ENCODE measurements at regions not wholly inside any gene's neighbourhood (a gene's known extent, or its start where the extent isn't known, plus 50 kb on each side); places are given as distances from the start of the nearest gene placed in this dataset.

DNA sequence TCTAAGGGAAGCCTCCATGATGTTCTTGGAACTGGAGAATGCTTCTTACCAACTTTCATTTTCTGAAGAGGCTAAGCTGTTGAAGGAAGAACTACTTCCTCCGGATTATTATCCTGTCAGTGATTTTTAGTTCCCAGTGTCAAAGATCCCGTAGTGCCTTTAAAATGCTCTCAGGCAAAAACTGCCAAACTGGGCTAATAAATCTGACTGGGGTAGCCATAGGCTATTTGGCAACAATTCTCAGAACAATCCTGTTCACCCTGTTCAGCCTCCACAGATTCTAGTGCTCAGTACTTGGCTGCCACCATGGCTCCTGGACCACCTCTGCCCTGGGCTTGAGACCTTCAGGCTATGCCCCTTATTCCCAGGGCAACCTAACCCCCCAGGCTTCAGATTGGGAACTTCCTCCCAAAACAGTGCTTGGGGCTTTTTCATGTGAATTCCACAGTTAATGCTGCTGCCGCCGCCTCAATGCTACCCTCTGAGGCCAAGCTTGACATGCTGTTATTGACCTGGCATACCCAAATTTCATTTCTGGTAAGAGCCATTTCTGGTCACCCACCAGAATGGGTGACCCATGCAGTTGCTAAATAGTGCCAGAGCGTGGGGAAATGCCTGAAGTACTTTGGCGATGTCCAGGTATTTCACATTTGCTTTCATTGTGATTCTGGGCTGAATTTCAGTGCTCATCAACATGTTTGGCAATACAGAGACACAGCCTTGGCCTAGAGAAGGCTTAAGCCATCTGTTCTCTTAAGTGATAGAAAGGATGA lies 110.0 kb upstream of the ARHGAP5 start:
- DNase-seq, result no peak

DNA sequence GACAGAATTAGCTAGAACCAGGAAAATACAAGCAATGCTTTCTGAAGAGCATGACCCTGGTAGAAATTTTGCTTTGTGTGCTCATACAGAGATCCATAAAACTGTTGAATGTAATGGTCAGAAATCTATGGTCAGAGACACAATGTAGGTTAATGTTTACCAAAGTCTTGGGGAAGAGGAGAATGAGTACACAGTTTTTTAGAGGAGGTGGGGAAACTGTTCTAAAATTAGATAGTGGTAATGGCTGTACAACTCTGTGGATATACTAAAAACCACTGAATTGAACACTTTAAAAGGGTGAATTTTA lies 109.5 kb upstream of the ARHGAP5 start:
- DNase-seq, result no peak

DNA sequence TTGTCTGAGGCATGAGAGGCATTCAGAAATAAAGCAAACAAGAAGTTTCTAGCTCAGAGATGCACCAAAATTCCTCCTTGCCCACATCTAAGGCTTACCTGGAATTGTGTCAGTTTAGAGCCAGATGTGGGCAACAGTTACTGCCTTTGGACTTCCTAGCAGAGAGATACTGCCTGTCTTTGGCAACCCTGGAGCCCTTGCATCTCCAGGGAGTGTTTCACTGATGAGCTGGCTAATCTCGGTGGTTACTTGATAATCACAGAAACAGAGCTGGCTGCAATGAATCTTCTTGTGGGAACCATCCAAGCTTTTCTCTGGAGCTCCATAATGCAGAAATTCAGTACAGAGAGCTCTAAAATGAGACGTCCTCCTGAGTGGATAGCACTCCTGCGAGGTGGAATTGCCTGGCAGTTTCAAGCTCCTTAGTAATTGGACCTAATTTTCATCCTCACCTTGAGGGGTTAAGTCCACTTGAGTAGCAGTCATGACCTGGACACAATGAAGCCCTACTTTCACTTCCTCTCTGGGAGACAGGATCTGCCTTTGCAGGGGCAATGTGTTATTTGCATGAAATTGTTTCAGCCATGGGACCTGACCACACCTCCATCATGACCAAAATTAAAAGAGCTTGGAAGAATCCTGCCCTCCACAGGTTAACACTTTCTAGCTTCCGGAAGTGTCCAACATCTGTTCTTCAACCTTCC lies 108.8 kb upstream of the ARHGAP5 start:
- no peak for DNase-seq

DNA sequence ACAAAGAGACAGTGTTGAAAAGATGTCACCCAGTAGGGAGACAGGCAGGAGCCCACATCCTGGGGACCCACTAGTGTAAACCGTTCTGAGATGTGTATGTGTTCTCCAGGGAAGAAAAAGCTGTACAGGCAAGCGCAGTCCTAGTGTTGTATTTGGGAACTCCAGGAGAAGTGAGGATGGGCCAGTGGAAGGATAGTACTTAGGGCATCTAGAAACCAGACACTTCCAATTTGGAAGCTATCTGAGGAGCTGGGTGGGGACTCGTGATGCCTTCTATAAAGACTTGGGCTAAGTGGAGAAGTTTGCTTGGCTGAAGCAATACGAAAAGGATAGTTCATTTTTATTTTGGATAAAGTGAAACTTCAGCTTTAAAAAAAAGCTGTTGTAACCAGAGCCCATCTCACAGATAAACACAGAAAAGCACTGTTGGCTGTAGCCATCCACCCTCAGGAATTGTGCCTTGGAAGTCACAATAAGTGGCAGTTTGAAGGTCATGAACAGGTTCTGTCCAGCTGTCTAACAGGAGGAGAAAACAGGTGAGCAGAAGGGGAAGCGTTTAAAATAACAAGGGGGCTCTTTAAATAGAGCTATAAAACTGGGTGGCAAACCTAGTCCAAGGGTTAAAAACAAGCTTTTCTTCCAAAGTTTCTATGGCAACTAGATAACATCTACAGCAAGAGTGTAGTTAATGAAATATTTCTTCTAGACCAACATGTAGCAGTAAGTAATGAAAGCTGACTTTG lies 108.0 kb upstream of the ARHGAP5 start:
- DNase-seq, result no peak

DNA sequence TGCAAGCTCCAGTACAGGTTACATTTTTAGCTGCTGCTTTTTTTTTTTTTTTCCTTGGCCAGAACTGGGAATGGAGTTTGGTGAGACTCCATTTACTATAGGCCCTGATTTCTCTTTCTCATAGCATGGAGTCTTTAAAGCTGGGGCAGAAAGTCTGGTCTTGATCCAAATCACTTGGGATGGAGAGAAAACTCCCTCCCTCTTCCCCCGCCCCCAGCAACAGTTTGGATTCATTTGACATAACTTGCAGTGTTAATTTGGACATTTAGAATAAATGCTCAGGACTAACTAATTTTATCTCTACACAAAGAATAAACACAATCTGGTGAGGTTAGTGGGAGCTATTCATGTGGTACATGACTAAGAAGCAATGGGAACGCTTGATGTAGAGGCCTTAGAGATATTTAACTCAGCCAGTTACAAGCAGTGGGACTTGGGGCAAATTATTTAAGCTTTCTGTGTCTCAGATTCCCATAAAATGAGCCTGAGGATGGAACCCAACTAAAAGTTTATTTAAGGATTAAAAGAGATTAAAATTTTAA lies 107.3 kb upstream of the ARHGAP5 start:
- DNase-seq, result no peak

DNA sequence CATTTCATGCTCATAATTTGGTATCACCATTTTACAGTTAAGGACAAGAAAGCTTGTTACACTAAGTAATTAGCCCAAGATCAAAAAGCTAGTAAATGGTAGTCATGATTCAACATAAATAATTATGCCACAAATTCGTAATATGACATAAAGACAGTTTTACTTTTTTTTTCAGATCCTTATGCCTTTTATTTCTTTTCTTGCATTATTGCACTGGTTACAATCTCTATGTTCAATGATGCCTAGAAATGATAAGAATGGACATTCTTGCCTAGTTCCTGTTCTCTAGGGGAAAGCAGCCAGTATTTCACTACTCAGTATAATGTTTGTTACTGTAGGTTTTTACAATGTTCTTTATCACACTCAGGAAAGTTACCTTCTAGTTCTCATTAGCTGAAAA lies 106.4 kb upstream of the ARHGAP5 start:
- no peak for DNase-seq

DNA sequence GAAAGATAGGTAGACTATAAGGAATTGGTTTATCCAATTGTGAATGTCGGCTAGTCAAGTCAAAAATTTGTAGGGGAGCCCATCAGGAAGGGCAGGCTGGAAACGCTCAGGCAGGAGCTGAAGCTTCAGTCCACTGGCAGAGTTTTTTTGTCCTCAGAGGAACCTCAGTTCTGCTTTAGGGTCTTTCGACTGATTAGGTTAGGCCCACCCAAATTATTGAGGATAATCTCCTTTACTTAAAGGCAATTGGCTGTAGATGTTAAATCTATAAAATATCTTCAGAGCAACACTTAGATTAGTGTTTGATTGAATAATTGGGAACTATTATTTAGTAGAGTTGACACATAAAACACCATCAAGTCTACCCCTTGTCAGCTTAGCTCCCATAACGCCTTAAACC lies 105.5 kb upstream of the ARHGAP5 start:
- DNase-seq, result no peak

DNA sequence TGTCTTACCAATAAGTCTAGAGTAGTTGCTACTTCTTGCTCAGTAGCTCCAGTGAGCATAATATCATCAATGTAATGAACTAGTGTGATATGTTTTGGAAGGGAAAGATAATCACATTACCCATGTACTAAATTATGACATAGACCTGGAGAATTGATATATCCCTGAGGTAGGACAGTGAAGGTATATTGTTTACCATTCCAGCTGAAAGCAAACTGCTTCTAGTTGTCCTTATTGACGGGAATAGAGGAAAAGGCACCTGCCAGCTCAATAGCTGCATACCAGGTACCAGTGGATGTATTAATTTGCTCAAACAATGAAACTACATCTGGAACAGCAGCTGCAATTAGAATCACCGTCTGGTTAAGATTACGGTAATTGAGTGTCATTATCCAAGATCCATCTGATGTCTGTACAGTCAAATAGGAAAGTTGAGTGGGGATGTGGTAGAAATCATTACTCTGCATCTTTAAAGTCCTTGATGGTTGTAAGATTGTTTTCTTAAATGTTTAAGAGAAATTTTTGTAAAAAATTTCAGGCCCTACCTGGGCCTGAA lies 100.0 kb upstream of the ARHGAP5 start:
- no peak for DNase-seq

DNA sequence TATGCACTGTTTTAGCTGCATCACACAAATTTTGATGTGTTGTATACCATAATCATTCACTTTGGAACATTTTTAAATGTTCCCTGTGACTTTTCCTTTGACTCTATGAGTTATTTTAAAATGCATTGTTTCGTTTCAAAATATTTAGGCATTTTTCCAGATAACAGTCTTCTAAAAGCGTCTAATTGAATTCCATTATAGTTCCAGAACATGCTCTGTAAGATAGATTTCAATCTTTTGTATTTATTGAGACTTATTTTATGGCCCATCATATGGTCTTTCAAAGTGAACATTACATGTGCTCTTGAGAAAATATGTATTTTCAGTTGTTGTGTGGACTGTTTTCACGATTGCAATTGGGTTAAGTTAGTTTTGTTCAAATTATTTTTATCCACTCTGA lies 98.7 kb upstream of the ARHGAP5 start:
- no peak for DNase-seq

DNA sequence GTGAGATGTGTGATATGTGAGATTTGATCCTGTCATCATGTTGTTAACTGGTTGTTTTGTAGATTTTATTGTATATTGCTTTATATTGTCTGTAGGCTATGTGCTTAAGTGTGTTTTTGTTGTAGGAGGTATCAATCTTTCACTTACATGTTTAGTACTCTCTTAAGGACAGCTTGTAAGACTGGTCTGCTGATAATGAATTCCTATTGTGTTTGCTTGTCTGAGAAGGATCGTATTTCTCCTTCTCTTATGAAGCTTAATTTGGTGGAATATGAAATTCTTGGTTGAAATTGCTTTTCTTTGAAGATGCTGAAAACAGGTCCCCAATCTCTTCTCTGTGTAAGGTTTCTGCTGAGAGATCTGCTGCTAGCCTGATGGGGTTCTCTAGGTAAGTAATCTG lies 94.5 kb upstream of the ARHGAP5 start:
- no peak for DNase-seq

DNA sequence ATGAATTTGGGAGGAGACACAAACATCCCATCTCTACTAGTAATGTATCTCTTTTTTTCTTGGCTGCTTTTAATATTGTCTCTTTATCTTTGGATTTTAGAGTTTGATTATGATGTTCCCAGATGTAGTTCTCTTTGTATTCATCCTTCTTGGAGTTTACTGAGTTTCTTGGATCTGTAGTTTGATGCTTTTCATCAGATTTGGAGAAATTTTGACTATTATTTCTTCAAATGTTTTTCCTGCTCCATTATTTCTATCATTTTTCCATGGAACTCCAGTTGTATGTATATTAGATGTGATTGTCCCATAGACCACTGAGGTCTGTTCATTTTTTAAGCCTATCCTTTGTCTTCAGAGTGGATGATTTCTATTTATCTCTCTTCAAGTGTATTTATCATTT lies 90.7 kb upstream of the ARHGAP5 start:
- DNase-seq, result no peak

DNA sequence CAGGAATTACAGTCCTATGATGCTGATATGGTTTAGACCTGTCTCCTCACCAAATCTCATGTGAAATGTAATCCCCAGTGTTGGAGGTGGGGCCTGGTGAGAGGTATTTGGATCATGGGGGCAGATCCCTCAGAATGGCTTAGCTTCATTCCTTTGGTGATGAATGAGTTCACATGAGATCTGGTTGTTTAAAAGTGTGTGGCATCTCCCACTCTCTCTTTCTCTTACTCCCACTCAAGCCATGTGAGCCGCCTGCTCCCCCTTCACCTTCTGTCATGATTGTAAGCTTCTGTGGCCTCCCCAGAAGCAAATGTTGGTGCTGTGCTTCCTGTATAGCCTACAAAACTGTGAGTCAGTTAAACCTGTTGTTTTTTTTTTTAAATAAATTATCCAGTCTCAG lies 89.4 kb upstream of the ARHGAP5 start:
- DNase-seq, result no peak

DNA sequence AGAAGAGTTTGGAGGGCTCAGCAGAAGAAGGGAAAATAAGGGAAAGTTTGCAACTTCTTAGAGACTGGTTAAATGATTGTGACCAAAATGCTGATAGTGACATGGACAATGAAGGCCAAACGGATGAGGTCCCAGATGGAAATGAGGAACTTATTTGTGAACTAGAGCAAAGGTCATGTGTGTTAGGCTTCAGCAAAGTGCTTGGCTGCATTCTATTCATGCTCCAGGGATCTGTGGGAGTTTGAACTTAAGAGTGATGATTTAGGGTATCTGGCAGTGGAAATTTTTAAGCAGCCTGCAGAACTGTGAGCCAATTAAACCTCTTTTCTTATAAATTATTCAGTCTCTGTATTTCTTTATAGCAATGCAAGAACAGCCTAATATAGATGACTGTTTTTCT lies 88.9 kb upstream of the ARHGAP5 start:
- no peak for DNase-seq

DNA sequence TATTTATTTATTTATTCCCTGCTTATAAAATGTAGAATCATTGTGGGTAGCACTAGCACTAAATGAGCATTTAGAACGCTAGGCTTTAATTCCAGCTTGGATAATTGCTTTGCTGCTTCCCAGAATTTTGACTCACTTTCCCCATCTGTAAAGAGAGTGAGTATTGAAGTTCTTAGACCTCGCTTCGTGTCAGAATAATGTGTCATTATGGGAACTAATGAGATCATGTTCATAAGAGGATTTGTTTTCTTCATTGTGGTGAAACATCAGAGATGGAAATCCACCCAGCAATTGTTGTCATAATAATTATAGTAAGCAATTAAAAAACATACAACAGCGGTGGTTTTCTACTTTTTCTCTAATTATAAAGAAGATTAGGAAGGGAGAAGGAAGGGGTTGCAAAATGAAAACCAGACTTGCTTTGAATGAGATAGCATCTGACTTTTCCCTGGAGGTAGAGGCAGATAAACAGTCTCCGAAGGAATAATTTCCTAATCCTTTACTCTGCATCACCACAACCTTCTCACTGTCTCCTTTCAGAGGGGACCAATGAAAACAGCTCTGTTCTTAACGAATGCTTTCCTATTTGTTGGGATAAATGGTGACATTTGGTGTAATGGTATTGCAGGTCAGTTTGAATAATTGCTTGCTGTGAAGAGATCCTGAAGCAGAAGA lies 86.8 kb upstream of the ARHGAP5 start:
- no peak for DNase-seq

DNA sequence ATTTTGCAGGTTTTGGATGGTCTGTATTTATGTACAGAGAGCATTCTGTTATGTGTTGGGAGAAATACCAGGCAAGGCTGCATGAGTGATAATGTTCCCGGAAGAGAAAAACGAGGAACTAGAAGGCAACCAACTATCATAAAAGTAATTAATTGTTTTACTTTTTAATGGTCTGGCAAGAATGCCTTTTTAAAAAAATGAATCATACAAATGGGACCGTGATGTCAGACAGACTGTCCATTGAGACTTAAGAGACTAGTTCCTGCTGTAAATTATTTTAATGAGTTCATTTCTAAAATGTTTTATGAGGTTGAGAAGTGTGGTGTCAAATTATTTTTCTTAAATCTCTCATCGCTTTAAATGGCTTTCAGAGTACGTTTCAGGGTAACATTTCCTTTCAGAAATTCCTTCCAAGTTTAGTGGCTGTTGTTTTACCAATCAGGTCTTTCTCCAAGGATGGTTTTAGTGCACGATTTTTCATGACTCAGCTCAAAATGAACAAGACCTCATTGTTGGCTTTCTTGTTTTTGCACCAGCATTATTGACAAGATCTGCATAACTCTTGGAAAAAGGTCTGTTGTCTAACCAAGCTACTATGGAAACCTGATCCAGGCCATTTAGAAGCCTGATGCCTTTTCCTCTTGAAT lies 86.1 kb upstream of the ARHGAP5 start:
- DNase-seq, result no peak

DNA sequence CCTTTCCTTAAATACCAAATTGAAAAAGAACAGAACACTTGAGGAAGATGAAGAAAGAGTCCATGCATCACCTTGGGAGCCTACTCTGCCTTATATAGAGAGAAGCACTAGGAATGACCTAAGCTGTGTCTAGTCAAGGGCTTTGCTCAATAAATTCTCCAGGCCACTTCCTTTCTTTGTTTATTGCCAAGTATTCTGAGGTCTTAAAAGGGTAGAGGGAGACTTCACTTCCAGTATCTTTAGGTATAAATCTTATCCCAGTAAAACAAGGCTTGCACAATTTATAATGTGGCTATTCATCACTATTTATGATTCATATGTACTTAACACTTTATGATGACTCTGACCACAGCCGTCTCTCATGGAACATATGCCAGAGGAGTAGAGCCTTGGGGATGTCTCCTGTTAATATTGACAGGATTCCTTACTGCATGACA lies 85.1 kb upstream of the ARHGAP5 start:
- DNase-seq, result no peak

DNA sequence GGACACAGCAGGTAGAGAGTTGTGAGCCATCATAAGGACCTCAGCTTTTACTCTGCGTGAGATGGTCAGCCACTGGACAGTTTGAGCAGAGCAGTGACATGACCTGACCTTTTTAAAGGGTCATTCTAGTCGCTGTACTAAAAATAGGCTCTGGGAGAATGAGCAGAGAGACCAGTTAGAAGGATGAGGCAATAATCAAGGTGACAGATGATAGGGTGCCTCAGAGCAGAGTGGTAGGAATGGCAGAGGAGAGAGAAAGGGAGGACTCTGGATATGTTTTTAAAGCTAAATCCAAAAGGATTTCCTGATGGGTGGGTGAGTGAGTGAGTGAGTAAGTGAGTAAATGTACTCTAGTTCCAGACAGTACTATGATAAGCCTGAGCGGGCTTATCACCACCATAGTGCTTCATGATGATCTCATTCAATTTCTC lies 83.6 kb upstream of the ARHGAP5 start:
- DNase-seq, result no peak

DNA sequence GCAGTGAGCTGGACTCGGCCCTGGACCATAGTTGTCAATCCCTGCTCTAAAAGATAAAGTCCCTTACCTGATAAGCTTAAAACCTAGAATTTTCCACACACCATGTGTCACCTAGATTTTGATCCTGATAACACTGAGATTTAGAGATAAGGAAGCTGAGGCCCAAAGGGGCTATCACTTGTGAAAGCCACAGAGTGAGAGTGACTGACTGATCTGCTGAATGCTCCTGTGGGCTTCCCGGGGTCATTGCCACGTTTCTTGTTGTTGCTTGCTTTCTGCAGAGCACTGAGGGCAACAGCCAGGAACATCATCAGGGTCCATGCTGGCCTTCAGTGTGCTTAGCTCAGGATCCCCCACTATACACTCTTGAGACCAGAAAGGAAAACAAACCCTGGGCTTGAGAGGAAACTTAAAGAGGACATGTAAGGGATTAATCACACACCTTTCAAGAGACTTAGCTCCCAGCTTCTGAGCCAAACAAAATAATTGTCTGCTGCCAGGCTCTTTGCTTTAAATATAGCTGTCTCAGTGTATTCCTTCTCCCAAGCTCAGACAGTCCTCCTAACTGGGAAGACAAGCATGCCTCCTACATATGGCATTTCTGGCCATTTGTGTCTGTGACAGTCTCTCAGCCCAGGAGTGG lies 82.6 kb upstream of the ARHGAP5 start:
- DNase-seq, result no peak

DNA sequence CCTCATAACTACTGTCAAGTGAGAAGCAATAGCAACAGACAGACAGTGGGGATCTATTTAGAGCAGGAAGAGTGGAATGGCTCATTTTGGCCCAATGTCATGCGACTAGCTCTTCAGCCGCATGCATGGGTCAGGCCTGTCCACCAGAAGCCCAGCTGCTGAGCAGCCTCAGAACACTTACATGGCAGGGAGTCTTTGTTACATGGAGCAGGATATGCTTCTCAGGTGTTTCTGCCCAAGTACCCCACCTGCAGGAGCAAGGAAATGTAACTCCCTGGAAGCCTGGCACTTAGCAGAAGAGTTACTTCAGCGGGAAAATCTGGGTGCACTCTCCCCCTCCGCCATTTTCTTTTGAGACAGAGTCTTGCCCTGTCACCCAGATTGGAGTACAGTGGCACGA lies 73.5 kb upstream of the ARHGAP5 start:
- no peak for DNase-seq

DNA sequence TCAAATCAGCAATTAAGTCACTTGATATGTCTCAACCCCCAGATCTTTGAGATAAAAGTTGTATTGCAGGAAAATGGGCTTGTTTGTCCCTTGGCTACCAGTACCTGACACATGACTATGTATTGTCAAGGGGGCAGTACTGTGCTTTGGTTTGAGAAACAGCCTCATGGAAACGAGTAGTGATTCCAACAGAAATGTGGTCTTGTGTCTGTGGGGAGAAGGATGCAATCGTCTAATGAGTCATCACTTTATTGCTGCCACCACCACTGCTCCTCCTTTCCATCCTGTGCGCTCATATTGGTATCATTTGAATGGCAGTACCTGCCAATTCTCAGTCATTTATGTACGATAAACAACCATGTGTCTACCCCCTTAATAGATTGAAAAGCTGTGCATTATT lies 72.8 kb upstream of the ARHGAP5 start:
- no peak for DNase-seq

DNA sequence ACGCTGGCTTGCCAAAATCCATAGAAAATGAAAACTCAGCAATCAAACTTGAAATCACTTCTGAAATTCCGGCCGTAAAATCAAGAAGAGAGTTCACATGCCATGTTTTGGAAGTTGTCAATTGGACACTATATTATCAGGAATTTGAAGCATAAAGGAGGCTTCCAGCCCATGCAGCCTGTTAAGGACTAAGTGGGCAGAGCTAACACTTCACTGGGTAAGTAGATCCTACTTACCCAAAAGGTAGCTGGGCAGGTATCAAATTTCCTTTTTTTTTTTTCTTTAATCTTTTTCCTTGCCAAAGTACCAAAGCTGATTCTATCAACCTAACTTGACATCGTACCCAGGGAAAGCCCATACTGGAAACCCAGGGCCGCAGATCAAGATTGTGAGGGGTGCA lies 71.5 kb upstream of the ARHGAP5 start:
- DNase-seq, result no peak
